ENCODE measurements at regions not wholly inside any gene's neighbourhood (a gene's known extent, or its start where the extent isn't known, plus 50 kb on each side); places are given as distances from the start of the nearest gene placed in this dataset.
A peak's percentile ranks its signal among the peaks of the same experiment; 100 is the strongest.

- peak; percentile 22; the same call in 1 of the 2 replicates for TF ChIP-seq ZBTB38 (CRISPR knock-in tag; IDR thresholded peaks at IDR 0.05)
- no peak for TF ChIP-seq NPAS2 (CRISPR knock-in tag; IDR thresholded peaks at IDR 0.05; ENCODE audit: borderline replicate concordance)
- TF ChIP-seq HOXA9 (CRISPR knock-in tag; IDR thresholded peaks at IDR 0.05; ENCODE audit: borderline replicate concordance): no peak
- TF ChIP-seq ZNF136 (CRISPR knock-in tag; IDR thresholded peaks at IDR 0.05; ENCODE audit: low read depth): no peak
- TF ChIP-seq USF2 (IDR thresholded peaks at IDR 0.05; ENCODE audit: low read depth, low read length): no peak
- no peak for TF ChIP-seq USF2 (CRISPR knock-in tag; IDR thresholded peaks at IDR 0.05; ENCODE audit: borderline replicate concordance)
- no peak for TF ChIP-seq HNRNPH1 (optimal IDR thresholded peaks at IDR 0.05; ENCODE audit: low read depth, low read length)
- TF ChIP-seq ETV5 (CRISPR knock-in tag; IDR thresholded peaks at IDR 0.05; ENCODE audit: borderline replicate concordance): no peak
- TF ChIP-seq KLF15 (CRISPR knock-in tag; IDR thresholded peaks at IDR 0.05; ENCODE audit: borderline replicate concordance): no peak
- peak; percentile 52; the same call in 1 of the 2 replicates for TF ChIP-seq IKZF5 (CRISPR knock-in tag; IDR thresholded peaks at IDR 0.05)
- no peak for TF ChIP-seq ZNF629 (CRISPR knock-in tag; conservative IDR thresholded peaks at IDR 0.05)
- no peak for TF ChIP-seq NFIB (CRISPR knock-in tag; IDR thresholded peaks at IDR 0.05; ENCODE audit: borderline replicate concordance)
- TF ChIP-seq ZNF263 (CRISPR knock-in tag; IDR thresholded peaks at IDR 0.05): no peak
- TF ChIP-seq ZNF343 (CRISPR knock-in tag; IDR thresholded peaks at IDR 0.05): no peak
- TF ChIP-seq GMEB1 (CRISPR knock-in tag; IDR thresholded peaks at IDR 0.05; ENCODE audit: borderline replicate concordance): peak; percentile 49; the same call in 1 of the 2 replicates
- no peak for TF ChIP-seq DDIT3 (CRISPR knock-in tag; IDR thresholded peaks at IDR 0.05)
- TF ChIP-seq TCF7L2 (IDR thresholded peaks at IDR 0.05; ENCODE audit: low read depth, low read length): no peak
- no peak for TF ChIP-seq U2AF2 (IDR thresholded peaks at IDR 0.05; ENCODE audit: low read depth, low read length)
- TF ChIP-seq POLR2A (IDR thresholded peaks at IDR 0.05; ENCODE audit: insufficient read depth in 1 of 2, low read depth in 2 of 2, low read length in 2 of 2): no peak
- no peak for TF ChIP-seq ZNF605 (CRISPR knock-in tag; IDR thresholded peaks at IDR 0.05)
- TF ChIP-seq SP1 (IDR thresholded peaks at IDR 0.05): no peak
- TF ChIP-seq SP1 (CRISPR knock-in tag; IDR thresholded peaks at IDR 0.05): no peak
- TF ChIP-seq GFI1 (CRISPR knock-in tag; IDR thresholded peaks at IDR 0.05; ENCODE audit: borderline replicate concordance): no peak
- no peak for TF ChIP-seq RORA (CRISPR knock-in tag; IDR thresholded peaks at IDR 0.05)
Observed at GRCh38 chrX:115892787-115893671, 277.5 kb upstream of the AGTR2 start (continued).
